ENCODE measurements at regions not wholly inside any gene's neighbourhood (a gene's known extent, or its start where the extent isn't known, plus 50 kb on each side); places are given as distances from the start of the nearest gene placed in this dataset.

DNA sequence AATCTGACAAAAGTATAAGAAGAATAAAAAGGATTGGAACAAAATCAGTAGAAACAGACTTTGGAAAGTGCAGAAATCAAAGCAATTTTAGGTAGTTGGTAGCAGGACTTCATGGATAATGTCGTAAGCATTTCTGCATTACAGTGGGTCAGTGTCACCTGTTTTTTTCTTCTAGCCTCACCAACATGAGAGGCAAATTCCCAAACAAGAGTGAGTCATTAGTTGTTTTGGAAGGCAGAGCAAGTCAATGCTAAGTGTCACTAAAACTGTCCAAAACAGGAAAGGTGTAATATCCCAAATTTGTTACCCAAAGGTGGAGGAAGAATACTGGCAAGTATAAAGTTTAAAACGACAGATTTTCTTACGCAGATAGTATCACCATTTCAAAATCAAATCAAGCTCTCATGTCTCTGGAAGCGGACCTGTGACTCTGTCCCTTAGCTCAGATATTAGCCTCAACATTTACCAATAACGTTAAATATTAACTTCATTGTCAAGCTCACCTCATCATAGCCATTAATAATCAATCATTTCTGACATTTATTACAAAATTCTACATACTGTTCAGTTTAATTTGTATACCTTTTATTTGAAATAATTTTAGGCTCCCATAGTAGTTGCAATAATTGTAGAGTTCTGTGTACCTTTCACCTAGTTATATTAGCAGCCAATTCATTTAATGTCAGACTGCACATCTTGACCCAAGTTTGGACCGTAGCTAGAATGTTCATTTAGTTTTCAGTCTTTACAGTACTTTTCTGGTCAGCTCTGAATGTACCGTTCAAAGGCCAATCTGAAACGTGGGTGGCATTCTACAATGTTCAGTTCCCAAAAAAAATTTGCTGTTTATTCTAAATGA, 901.2 kb upstream of the COX7C start:
- TF ChIP-seq, protein P1, sequence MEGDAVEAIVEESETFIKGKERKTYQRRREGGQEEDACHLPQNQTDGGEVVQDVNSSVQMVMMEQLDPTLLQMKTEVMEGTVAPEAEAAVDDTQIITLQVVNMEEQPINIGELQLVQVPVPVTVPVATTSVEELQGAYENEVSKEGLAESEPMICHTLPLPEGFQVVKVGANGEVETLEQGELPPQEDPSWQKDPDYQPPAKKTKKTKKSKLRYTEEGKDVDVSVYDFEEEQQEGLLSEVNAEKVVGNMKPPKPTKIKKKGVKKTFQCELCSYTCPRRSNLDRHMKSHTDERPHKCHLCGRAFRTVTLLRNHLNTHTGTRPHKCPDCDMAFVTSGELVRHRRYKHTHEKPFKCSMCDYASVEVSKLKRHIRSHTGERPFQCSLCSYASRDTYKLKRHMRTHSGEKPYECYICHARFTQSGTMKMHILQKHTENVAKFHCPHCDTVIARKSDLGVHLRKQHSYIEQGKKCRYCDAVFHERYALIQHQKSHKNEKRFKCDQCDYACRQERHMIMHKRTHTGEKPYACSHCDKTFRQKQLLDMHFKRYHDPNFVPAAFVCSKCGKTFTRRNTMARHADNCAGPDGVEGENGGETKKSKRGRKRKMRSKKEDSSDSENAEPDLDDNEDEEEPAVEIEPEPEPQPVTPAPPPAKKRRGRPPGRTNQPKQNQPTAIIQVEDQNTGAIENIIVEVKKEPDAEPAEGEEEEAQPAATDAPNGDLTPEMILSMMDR (IDR thresholded peaks at IDR 0.05): no peak
- TF ChIP-seq EZH2 (IDR thresholded peaks at IDR 0.05): no peak

Data from neural progenitor cell (in vitro differentiated cells).